Umbilical cord (tissue), 1 donor: ENCODE measurements at regions not wholly inside any gene's neighbourhood (a gene's known extent, or its start where the extent isn't known, plus 50 kb on each side); places are given as distances from the start of the nearest gene placed in this dataset.

Source experiments
- DNase-seq: peaks from one replicate; pipeline ENCODE4 v3.0.0-alpha.2; 2015; ENCODE audit warnings: low spot score

DNA sequence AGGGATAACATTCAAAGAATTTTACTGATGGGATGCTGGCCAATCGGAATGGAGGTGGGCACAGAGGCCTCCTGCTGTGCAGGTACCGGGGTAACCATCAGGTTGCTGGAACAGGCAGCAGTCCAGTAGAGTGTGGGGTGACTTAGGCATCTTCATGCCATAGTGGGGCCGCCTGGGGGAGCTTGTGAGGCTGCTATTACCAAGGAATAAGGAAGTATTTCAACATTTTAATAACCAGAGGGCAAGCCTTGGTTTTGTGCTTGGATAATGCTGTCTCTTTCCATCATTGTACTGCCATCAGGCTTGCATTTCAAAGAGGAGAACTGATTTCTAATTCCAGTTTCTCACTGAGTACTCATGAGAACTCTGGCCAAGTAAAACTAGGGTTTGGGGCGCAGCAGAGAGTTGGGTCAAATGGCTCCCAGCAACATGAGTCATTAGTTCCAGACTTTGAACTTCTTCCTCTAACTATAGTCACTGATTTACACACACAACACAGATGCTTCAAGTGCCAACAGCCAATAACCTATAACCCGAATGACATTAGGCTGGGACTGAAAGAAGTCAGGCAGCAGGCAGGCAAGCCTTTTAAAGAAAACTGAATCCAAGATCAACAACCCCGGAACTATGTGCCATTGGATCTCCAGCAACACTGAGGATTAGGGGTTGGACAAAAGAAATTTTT is 56.1 kb upstream of the FHL2 start:
- no peak for DNase-seq

DNA sequence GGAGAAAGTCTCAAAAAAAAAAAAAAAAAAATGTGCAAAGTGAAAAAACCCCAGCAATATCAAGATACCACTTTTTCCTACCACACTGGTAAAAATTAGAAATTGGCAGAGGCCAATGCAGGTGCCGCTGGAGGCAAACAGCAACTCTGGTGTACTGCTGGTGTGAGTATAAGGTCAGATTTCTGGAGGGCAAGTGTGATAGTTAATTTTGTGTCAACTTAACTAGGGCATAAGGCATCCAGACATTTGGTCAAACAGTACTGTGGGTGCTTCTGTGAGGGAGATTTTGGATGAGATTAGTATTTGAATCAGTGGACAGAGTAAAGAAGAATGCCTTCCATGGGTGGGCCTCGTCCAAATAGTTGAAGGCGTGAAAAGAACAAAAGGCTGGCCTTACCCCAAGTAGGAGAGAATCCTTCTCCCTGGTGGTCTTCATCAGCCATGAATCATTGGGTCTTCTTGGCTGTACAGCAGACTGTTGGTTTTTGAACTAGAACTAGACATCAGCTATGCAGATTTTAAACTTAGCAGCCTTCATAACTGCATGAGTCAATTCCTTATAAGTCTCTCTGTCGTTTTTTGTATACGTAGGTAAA is 52.8 kb upstream of the FHL2 start:
- DNase-seq, result no peak

DNA sequence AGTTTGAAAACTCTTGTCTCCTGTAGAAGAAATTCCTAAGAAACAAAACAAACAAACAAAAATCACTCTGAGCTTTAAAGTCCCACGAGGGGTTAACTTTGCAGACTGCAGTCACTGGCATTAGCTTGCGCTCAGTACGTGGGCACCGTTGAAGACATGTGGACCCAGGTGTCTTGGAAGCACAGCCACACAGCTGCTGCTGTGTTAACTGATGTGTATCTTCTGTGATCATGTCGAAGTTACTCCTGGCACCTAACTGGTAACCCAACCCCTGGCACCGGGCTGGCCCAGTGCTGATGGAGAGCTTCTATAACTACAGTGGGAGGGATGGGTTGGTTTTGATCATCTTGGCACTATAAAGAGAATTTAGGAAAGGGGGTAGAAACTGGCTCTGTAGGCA is 51.6 kb upstream of the FHL2 start:
- DNase-seq, result no peak

DNA sequence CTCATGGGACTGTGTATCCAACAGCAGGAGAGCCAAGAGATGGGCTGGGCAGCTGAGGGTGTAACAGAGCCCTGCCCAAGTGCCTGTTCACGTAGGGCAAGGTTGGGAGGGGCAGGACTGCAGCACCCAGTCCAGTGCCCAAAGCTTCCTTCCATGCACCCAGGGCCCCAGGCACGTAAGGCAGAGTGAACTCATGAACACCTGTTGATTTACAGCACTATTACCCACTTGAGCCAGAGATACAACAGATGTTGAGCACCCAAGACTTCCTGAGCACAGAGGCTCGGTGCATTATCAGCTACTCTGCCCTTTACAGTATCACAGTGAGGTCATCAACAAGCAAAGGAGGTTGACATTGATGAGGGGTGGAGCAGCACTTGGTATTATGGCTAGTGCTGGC is 50.2 kb upstream of the FHL2 start:
- no peak for DNase-seq
